GM10847 (cell line): ENCODE measurements at regions not wholly inside any gene's neighbourhood (a gene's known extent, or its start where the extent isn't known, plus 50 kb on each side); places are given as distances from the start of the nearest gene placed in this dataset.

Source experiments
- POLR2A ChIP-seq: IDR thresholded peaks from 2 replicates; pipeline ENCODE4 v1.6.1; 2011; ENCODE audit not compliant: insufficient read length; ENCODE audit errors: extremely low read depth

DNA sequence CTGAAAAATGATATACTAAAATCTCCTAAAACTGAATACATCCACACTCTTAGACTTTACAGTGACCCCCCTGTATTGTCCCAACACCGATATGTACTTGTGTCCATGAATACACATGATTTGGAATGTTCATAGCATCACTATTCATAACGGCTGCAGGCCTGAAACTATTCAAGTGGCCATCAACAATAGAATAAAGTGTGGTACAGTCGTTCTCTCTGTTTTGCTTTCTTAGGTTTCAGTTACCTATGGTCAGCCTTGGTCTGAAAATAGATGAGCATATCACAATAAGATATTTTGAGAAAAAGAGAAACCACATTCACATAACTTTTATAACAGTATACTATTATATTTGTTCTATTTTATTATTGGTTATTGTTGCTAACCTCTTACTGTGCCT lies 150.6 kb downstream of the ASCL4 start:
- no peak for TF ChIP-seq POLR2A

- no peak for TF ChIP-seq POLR2A
These were observed 154.9 kb downstream of the ASCL4 start for GRCh38 chr12:107929436-107929835.

- TF ChIP-seq POLR2A, result no peak
These were observed 157.3 kb downstream of the ASCL4 start for GRCh38 chr12:107931761-107932160.

GRCh38 chr12:107938446-107938845 lies 163.9 kb downstream of the ASCL4 start:
- TF ChIP-seq POLR2A, result no peak

DNA sequence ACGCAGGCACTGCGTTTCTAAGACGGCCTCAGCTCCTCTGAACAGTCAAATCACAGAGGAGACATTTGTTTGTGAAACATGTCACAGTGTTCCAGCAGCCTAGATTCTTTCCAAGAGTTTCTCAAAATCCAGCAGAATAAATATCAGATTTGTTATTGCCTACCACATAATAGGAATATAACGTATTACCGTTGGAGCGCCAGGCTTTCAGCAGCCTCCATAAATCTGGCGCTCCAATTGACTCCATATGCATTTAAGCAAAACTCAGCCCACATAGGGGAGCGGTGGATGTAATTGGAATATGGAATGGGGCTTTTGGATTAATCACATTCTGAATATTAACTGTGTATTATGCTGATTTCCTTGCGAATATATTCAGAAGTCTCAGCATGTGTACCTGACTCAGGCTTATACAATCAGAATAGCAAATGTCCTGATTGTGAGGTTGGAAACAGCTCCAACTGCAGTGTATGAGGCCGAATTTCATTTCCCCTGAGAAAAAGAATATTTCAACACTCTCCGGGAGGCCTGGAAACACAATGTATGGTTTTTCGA lies 174.0 kb downstream of the ASCL4 start:
- no peak for TF ChIP-seq POLR2A

- no peak for TF ChIP-seq POLR2A
These were observed 176.5 kb downstream of the ASCL4 start for GRCh38 chr12:107951024-107951423.

DNA sequence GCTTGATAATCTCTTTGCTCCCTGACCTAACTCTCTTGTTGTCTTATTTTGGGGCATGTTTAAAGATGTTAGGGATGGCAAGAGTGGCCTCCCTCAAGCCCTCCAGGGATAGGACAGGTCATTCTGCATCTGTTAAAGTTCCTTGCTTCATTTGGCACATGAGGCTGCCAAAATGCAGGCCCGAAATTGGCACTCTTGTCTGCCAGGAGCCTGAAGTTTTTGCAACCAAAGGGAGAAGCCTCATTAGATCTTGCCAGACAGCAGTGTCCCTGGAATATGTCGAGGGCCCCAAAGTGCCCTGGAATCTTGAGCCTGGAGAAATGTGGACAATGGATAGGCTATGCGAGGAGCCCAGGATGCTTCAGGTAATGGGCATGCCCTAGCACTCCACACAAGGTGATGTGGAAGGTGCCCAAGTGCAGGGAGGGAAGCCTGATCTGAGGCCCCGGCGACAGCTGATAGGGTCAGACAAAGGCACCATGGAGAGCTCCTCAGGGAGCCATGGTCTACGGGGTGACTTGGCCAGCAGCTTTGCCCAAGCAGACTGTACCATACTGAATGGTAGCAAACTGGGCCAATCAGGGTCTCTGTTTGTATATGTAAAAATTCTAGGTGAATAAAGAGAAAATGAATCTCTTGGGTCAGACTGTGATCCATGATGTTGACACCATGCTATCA lies 173.0 kb upstream of the WSCD2 start:
- TF ChIP-seq POLR2A, result no peak

- no peak for TF ChIP-seq POLR2A
These were observed 171.6 kb upstream of the WSCD2 start for GRCh38 chr12:107957459-107957858.

- no peak for TF ChIP-seq POLR2A
These were observed 165.5 kb upstream of the WSCD2 start for GRCh38 chr12:107963635-107964034.

GRCh38 chr12:107967170-107967569 lies 161.9 kb upstream of the WSCD2 start:
- no peak for TF ChIP-seq POLR2A

DNA sequence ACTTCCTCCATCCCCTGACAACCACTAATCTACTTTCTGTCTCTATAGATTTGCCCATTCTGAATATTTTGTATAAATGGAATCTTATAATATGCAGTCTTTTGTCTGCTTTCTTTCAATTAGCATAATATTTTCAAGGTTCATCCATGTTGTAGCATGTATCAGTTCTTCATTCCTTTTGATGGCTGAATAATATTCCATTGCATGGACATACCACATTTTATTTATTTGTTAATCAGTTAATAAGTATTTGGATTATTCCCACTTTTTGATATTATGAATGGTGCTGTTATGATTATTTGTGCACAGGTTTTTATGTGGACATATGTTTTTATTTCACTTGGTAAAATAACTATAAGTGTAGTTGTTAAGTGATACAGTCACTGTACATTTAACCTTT lies 155.1 kb upstream of the WSCD2 start:
- no peak for TF ChIP-seq POLR2A

GRCh38 chr12:107976331-107976730 lies 152.8 kb upstream of the WSCD2 start:
- no peak for TF ChIP-seq POLR2A

DNA sequence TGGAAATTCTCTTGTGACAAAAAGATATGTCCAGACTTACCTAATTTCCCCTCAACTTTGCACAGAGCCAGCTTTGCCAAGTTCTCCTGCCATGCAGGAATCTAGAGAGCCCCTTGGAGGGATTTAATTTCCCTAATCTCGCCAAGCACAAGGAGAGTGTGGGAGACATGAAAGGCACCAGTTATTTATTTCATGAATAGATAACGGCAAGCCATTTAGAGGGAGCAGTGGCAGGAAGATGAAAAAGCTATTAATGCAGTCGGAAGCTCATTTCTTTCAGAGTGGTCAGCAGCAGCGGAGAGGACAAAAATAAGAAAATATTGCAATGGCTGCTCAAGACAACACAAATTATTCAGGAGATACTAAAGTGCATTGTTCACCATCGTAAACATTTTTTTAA lies 150.9 kb upstream of the WSCD2 start:
- TF ChIP-seq POLR2A, result no peak

DNA sequence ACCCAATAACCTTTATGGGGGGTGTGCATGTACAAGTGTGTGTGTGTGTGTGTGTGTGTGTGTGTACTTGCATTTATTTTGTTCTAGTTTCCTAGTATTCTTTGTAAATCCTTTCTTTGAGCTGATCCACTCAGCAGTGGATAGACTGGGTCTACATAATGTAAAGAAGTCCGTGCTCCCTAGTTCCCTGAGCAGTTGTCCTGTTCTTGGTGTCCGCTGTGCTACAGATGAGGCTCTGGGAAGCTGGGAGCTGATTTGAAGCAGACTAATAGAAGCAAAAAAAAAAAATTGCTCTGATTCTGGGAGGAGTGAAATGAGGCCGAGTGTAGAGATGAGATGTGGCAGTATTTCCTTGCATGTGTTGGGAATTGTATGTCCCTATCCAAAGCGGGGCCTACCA lies 150.4 kb upstream of the WSCD2 start:
- no peak for TF ChIP-seq POLR2A

GRCh38 chr12:107983756-107984472 lies 145.2 kb upstream of the WSCD2 start:
- TF ChIP-seq POLR2A, result no peak

GRCh38 chr12:107984973-107985372 lies 144.1 kb upstream of the WSCD2 start:
- TF ChIP-seq POLR2A, result no peak
